SK-N-SH (cell line): ENCODE measurements at regions not wholly inside any gene's neighbourhood (a gene's known extent, or its start where the extent isn't known, plus 50 kb on each side); places are given as distances from the start of the nearest gene placed in this dataset.

Source experiments
- CTCF ChIP-seq: fragments of 200-600 bp; sonication (generic); IDR thresholded peaks from 2 replicates; pipeline ENCODE4 v1.6.1; 2017; ENCODE audit warnings: antibody characterized with exemption, mild to moderate bottlenecking, moderate library complexity
- EZH2phosphoT487 ChIP-seq: fragments of 200-600 bp; sonication (generic); IDR thresholded peaks from 2 replicates; pipeline ENCODE4 v1.6.1; 2017; ENCODE audit warnings: low read depth, mixed run types, mild to moderate bottlenecking, antibody characterized with exemption, moderate library complexity, borderline replicate concordance
- FOXM1 ChIP-seq: IDR thresholded peaks from 2 replicates; pipeline ENCODE4 v1.4.0; 2012; ENCODE audit warnings: low read depth, mild to moderate bottlenecking
- POLR2AphosphoS5 ChIP-seq: IDR thresholded peaks from 2 replicates; pipeline ENCODE4 v1.6.1; 2012; ENCODE audit warnings: low read depth, low read length
- RAD21 ChIP-seq: IDR thresholded peaks from 2 replicates; pipeline ENCODE4 v1.6.1; 2012; ENCODE audit warnings: mild to moderate bottlenecking, low read length
- RFX5 ChIP-seq: IDR thresholded peaks from 2 replicates; pipeline ENCODE4 v1.6.1; 2012; ENCODE audit warnings: mild to moderate bottlenecking, improper control_type of control experiment, low read length
- TF ChIP-seq, protein P1 (sequence below): fragments of 150-350 bp; IDR thresholded peaks from 2 replicates; pipeline ENCODE4 v1.6.1; 2016; ENCODE audit warnings: mild to moderate bottlenecking, low read depth, low read length

DNA sequence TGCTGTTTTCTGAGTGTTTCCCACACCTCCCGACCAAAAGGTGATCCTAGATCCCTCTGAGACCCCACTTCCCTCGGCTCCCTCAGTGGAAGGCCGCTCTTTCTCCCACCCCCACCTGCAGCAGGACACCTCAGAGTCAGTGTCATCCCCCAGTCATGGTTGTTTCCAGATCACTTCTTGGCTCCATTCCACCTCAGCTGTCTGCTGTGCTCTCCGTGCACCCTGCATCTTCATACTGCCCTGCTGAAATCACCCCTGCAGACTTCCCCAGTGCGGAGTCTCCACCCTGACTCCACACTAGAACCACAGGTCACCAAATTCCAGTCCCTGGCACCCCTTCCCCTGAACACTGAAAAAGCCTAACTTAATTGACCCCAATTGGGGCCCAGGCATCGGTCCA, 255.1 kb upstream of the CDYL start:
- TF ChIP-seq CTCF = no peak
- no peak for TF ChIP-seq EZH2phosphoT487
- TF ChIP-seq POLR2AphosphoS5 = no peak
- no peak for TF ChIP-seq RAD21
- no peak for TF ChIP-seq RFX5
- TF ChIP-seq, protein P1, sequence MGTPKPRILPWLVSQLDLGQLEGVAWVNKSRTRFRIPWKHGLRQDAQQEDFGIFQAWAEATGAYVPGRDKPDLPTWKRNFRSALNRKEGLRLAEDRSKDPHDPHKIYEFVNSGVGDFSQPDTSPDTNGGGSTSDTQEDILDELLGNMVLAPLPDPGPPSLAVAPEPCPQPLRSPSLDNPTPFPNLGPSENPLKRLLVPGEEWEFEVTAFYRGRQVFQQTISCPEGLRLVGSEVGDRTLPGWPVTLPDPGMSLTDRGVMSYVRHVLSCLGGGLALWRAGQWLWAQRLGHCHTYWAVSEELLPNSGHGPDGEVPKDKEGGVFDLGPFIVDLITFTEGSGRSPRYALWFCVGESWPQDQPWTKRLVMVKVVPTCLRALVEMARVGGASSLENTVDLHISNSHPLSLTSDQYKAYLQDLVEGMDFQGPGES = no peak
- no peak for TF ChIP-seq FOXM1
